H9 (cell line): ENCODE measurements at regions not wholly inside any gene's neighbourhood (a gene's known extent, or its start where the extent isn't known, plus 50 kb on each side); places are given as distances from the start of the nearest gene placed in this dataset.
"Not testable (repeated sequence)": the region's sequence is repeated elsewhere in the genome, so short reads cannot be mapped to it uniquely, and the experiment has no call there.

Experiments
- DNase-seq: peaks from one replicate; pipeline ENCODE4 v3.0.0-alpha.2; 2017
- H2AFZ ChIP-seq: one replicate; pipeline ENCODE4 v1.6.1; 2013; ENCODE audit warnings: mild to moderate bottlenecking, low read length, control low read depth, moderate library complexity
- H2AK5ac ChIP-seq: 2 replicates; pipeline ENCODE4 v1.6.1; 2013; ENCODE audit warnings: low read length, control low read depth, mixed read lengths; ENCODE audit not compliant: insufficient read length
- H2BK120ac ChIP-seq: one replicate; pipeline ENCODE4 v1.6.1; 2013; ENCODE audit warnings: low read depth, mild to moderate bottlenecking, low read length, control low read depth, inconsistent platforms; ENCODE audit not compliant: poor library complexity, severe bottlenecking
- H2BK12ac ChIP-seq: 2 replicates; pipeline ENCODE4 v1.6.1; 2013; ENCODE audit warnings: low read length, control low read depth, mixed read lengths, low read depth; ENCODE audit not compliant: insufficient read length
- H2BK15ac ChIP-seq: 2 replicates; pipeline ENCODE4 v1.6.1; 2013; ENCODE audit warnings: low read depth, low read length, control low read depth
- H2BK20ac ChIP-seq: one replicate; pipeline ENCODE4 v1.6.1; 2013; ENCODE audit warnings: low read depth, mild to moderate bottlenecking, low read length, control low read depth, inconsistent platforms; ENCODE audit not compliant: poor library complexity, severe bottlenecking
- H2BK5ac ChIP-seq: 2 replicates; pipeline ENCODE4 v1.6.1; 2013; ENCODE audit warnings: low read length, control low read depth, mixed read lengths; ENCODE audit not compliant: insufficient read length
- H3K14ac ChIP-seq: 2 replicates; pipeline ENCODE4 v1.6.1; 2013; ENCODE audit warnings: low read length, control low read depth; ENCODE audit not compliant: insufficient read depth
- H3K18ac ChIP-seq: 2 replicates; pipeline ENCODE4 v1.6.1; 2013; ENCODE audit warnings: low read depth, mild to moderate bottlenecking, mixed read lengths, low read length, control low read depth; ENCODE audit not compliant: insufficient read length
- H3K23ac ChIP-seq: 2 replicates; pipeline ENCODE4 v1.6.1; 2013; ENCODE audit warnings: low read length, control low read depth, mixed read lengths, low read depth; ENCODE audit not compliant: insufficient read length
- H3K23me2 ChIP-seq: 2 replicates; pipeline ENCODE4 v1.6.1; 2013; ENCODE audit warnings: low read depth, mild to moderate bottlenecking, mixed read lengths, low read length, control low read depth; ENCODE audit not compliant: insufficient read length, poor library complexity, severe bottlenecking
- H3K27ac ChIP-seq: 2 replicates; pipeline ENCODE4 v1.5.1; 2013; ENCODE audit warnings: low read length, control low read depth, mixed read lengths, low read depth; ENCODE audit not compliant: insufficient read length
- H3K27me3 ChIP-seq: 2 replicates; pipeline ENCODE4 v1.6.1; 2013; ENCODE audit warnings: low read length, control low read depth, inconsistent platforms; ENCODE audit not compliant: insufficient read depth
- H3K4ac ChIP-seq: 2 replicates; pipeline ENCODE4 v1.6.1; 2013; ENCODE audit warnings: low read depth, mild to moderate bottlenecking, control low read depth, inconsistent platforms, low read length, moderate library complexity
- H3K4me1 ChIP-seq: 2 replicates; pipeline ENCODE4 v1.6.1; 2013; ENCODE audit warnings: low read length, control low read depth, inconsistent platforms; ENCODE audit not compliant: insufficient read depth
- H3K4me2 ChIP-seq: 2 replicates; pipeline ENCODE4 v1.6.1; 2013; ENCODE audit warnings: low read length, control low read depth, mixed read lengths; ENCODE audit not compliant: insufficient read length, insufficient read depth
- H3K56ac ChIP-seq: 2 replicates; pipeline ENCODE4 v1.6.1; 2013; ENCODE audit warnings: low read depth, mild to moderate bottlenecking, mixed read lengths, low read length, control low read depth; ENCODE audit not compliant: insufficient read length
- H3K79me1 ChIP-seq: 2 replicates; pipeline ENCODE4 v1.6.1; 2013; ENCODE audit warnings: low read depth, mild to moderate bottlenecking, moderate library complexity, low read length, control low read depth, inconsistent platforms; ENCODE audit not compliant: insufficient read depth, poor library complexity, severe bottlenecking
- H3K79me2 ChIP-seq: 2 replicates; pipeline ENCODE4 v1.6.1; 2013; ENCODE audit warnings: low read length, control low read depth, inconsistent platforms; ENCODE audit not compliant: insufficient read depth
- H3K9ac ChIP-seq: 2 replicates; pipeline ENCODE4 v1.6.1; 2013; ENCODE audit warnings: low read length, control low read depth, mixed read lengths; ENCODE audit not compliant: insufficient read length; ENCODE audit errors: extremely low read depth
- H3K9me3 ChIP-seq: one replicate; pipeline ENCODE4 v1.6.1; 2013; ENCODE audit warnings: low read depth, low read length, inconsistent platforms; ENCODE audit not compliant: control insufficient read depth
- H3T11ph ChIP-seq: one replicate; pipeline ENCODE4 v1.6.1; 2013; ENCODE audit warnings: mild to moderate bottlenecking, low read length, control low read depth, inconsistent platforms
- H4K20me1 ChIP-seq: one replicate; pipeline ENCODE4 v1.6.1; 2013; ENCODE audit not compliant: control insufficient read depth, insufficient read length, insufficient read depth
- H4K5ac ChIP-seq: 2 replicates; pipeline ENCODE4 v1.6.1; 2013; ENCODE audit warnings: low read depth, mild to moderate bottlenecking, mixed read lengths, low read length, control low read depth; ENCODE audit not compliant: insufficient read length
- H4K8ac ChIP-seq: replicated peaks from 2 replicates; pipeline ENCODE4 v1.6.1; 2013; ENCODE audit warnings: low read length, control low read depth, mixed read lengths, low read depth; ENCODE audit not compliant: insufficient read length
- H4K91ac ChIP-seq: 2 replicates; pipeline ENCODE4 v1.6.1; 2013; ENCODE audit warnings: low read depth, mild to moderate bottlenecking, moderate library complexity, mixed read lengths, low read length, control low read depth; ENCODE audit not compliant: insufficient read length
- H3K27ac Mint-ChIP-seq, 3 experiments: 2 replicates in 2 of 3; 3 replicates in 1 of 3; pipeline ENCODE4 v1.8.0; 2020 to 2021; ENCODE audit warnings: mixed read lengths in 3 of 3, mild to moderate bottlenecking in 1 of 3, moderate library complexity in 1 of 3
- H3K27me3 Mint-ChIP-seq: 2 replicates; pipeline ENCODE4 v1.8.0; 2021; ENCODE audit warnings: low read depth, mild to moderate bottlenecking, moderate library complexity, mixed read lengths
- H3K36me3 Mint-ChIP-seq, 3 experiments: 2 replicates in 2 of 3; 3 replicates in 1 of 3; pipeline ENCODE4 v1.8.0; 2020 to 2021; ENCODE audit warnings: low read depth in 3 of 3, mixed read lengths in 3 of 3; ENCODE audit not compliant: insufficient read depth in 1 of 3
- H3K4me1 Mint-ChIP-seq, 2 experiments: 2 replicates each; pipeline ENCODE4 v1.8.0; 2020; ENCODE audit warnings: mixed read lengths in 2 of 2
- H3K4me3 Mint-ChIP-seq, 2 experiments: 2 replicates in 1 of 2; 3 replicates in 1 of 2; pipeline ENCODE4 v1.8.0; 2020 to 2021; ENCODE audit warnings: mild to moderate bottlenecking in 2 of 2, mixed read lengths in 2 of 2, moderate library complexity in 1 of 2
- H3K9me3 Mint-ChIP-seq, 2 experiments: 2 replicates in 1 of 2; 3 replicates in 1 of 2; pipeline ENCODE4 v1.8.0; 2020; ENCODE audit warnings: mild to moderate bottlenecking in 2 of 2, mixed read lengths in 2 of 2, moderate library complexity in 1 of 2
- CTCF ChIP-seq: fragments of 200-600 bp; sonication (generic); conservative IDR thresholded peaks from 3 replicates; pipeline ENCODE4 v1.8.0; 2021; ENCODE audit warnings: antibody characterized with exemption, mild to moderate bottlenecking
- WGBS: extraction: QIAGEN DNeasy Blood & Tissue Kit; methylation state at CpG from one replicate; pipeline ENCODE4 v1.1.7; 2013; ENCODE audit warnings: missing lambda C conversion rate, low lambda C conversion rate, mixed read lengths; ENCODE audit not compliant: insufficient read length; ENCODE audit errors: extremely low coverage; 5-methylcytosine and 5-hydroxymethylcytosine counted together

DNA sequence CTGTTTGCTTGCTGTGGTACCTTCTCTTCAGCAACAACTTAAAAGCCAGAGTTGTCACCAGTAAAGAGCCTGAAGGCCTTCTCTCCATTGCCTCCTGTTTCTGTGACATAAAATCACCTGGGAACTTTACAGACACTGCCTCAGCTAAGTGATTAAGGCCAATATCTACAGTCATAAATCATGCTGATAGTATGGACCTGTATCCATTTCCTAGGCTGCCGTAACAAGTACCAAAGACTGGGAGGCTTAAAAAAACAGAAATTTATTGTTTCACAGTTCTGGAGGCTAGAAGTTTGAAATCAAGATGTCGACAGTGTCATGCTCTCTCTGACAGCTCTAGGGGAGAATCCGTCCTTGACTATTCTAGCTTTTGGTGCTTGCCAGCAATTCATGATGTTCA lies 108.4 kb upstream of the UNC5B start:
- Histone ChIP-seq H3K4me2 (no peak overlapping the region), H3K79me2 (no peaks in the 10 kb centered on the region), H4K8ac (no peak overlapping the region), H3K23me2 (no peaks in the 10 kb centered on the region), H3K18ac (no peak overlapping the region), H2AFZ (no peak overlapping the region), H3K9ac (no peak overlapping the region), H2BK20ac (no peak overlapping the region), H3K56ac (no peak overlapping the region), H3T11ph (no peak overlapping the region), H2BK12ac (no peak overlapping the region), H4K20me1 (no peaks in the 10 kb centered on the region), H3K4me1 (no peaks in the 10 kb centered on the region), H2BK120ac (no peak overlapping the region), H3K79me1 (no peaks in the 10 kb centered on the region), H2BK5ac (no peak overlapping the region), H3K23ac (no peak overlapping the region), H3K9me3 (no peaks in the 10 kb centered on the region), H3K14ac (no peak overlapping the region), H2AK5ac (no peak overlapping the region), H3K4ac (no peak overlapping the region), H3K27ac (no peak overlapping the region), H2BK15ac (no peak overlapping the region), H4K5ac (no peak overlapping the region), H4K91ac (no peak overlapping the region), H3K27me3 (no peaks in the 10 kb centered on the region)
- Mint-ChIP-seq H3K4me1 (peaks cover 7% of the 10 kb centered on the region in 2 experiments), H3K9me3 (peaks cover 20 to 23% of the 10 kb centered on the region in 2 experiments), H3K36me3 (peaks cover 9 to 23% (median 11%) of the 10 kb centered on the region in 3 experiments), H3K27me3 (peaks cover 16% of the 10 kb centered on the region), H3K27ac (no peak overlapping the region), H3K4me3 (no peak overlapping the region)
- TF ChIP-seq CTCF: no peak
- no peak for DNase-seq
- WGBS: no CpG with 5 or more reads among the region's 3 CpGs

DNA sequence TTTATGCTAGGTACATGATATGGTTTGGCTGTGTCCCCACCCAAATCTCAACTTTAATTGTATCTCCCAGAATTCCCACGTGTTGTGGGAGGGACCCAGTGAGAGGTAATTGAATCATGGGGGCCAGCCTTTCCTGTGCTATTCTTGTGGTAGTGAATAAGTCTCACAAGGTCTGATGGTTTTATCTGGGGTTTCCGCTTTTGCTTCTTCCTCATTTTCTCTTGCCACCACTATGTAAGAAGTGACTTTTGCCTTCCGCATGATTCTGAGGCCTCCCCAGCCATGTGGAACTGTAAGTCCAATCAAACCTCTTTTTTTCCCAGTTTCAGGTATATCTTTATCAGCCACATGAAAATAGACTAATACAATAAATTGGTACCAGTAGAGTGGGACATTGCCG lies 106.2 kb upstream of the UNC5B start:
- H3K9me3 ChIP-seq, H3K23me2 ChIP-seq, H3K56ac ChIP-seq, H2BK12ac ChIP-seq, H4K91ac ChIP-seq, H3K4me3 Mint-ChIP-seq, H3K18ac ChIP-seq, H3K27me3 ChIP-seq, H3K4ac ChIP-seq, H3K27ac ChIP-seq, H3K79me1 ChIP-seq, H3K9ac ChIP-seq, H2AK5ac ChIP-seq, H4K20me1 ChIP-seq, H2BK15ac ChIP-seq, H3K4me1 Mint-ChIP-seq, H4K8ac ChIP-seq, H2BK120ac ChIP-seq, H3K4me1 ChIP-seq, H3K4me2 ChIP-seq, H2BK5ac ChIP-seq, H3K14ac ChIP-seq, H3K27ac Mint-ChIP-seq, H3K23ac ChIP-seq, H2BK20ac ChIP-seq, H3K79me2 ChIP-seq, DNase-seq, H3T11ph ChIP-seq, H4K5ac ChIP-seq, H3K27me3 Mint-ChIP-seq, H2AFZ ChIP-seq: not testable (repeated sequence)
- WGBS: no CpG with 5 or more reads among the region's 4 CpGs
- peaks cover 9 to 28% (median 11%) of the 10 kb centered on the region in 3 experiments for H3K36me3 Mint-ChIP-seq
- H3K9me3 Mint-ChIP-seq: peaks cover 24 to 29% of the 10 kb centered on the region in 2 experiments
